ENCODE measurements at regions not wholly inside any gene's neighbourhood (a gene's known extent, or its start where the extent isn't known, plus 50 kb on each side); places are given as distances from the start of the nearest gene placed in this dataset.
"Not testable (repeated sequence)": the region's sequence is repeated elsewhere in the genome, so short reads cannot be mapped to it uniquely, and the experiment has no call there.

GRCh38 chr13:89343165-89343564, 1672.0 kb downstream of the SLITRK5 start:
- no peak for DNase-seq (ENCODE audit: low spot score)

GRCh38 chr13:89352384-89352783, 1681.2 kb downstream of the SLITRK5 start:
- no peak for DNase-seq (ENCODE audit: low spot score)

GRCh38 chr13:89361909-89362308, 1690.7 kb downstream of the SLITRK5 start:
- DNase-seq (ENCODE audit: low spot score): no peak

- DNase-seq (ENCODE audit: low spot score): no peak
These were observed 1692.0 kb downstream of the SLITRK5 start for GRCh38 chr13:89363144-89363543.

- DNase-seq (ENCODE audit: low spot score): no peak
These were observed 1701.0 kb downstream of the SLITRK5 start for GRCh38 chr13:89372193-89372592.

- no peak for DNase-seq (ENCODE audit: low spot score)
These were observed 1704.7 kb downstream of the SLITRK5 start for GRCh38 chr13:89375839-89376238.

- DNase-seq (ENCODE audit: low spot score): no peak
These were observed 1708.9 kb downstream of the SLITRK5 start for GRCh38 chr13:89380101-89380500.

- no peak for DNase-seq (ENCODE audit: low spot score)
These were observed 1711.8 kb downstream of the SLITRK5 start for GRCh38 chr13:89382981-89383380.

- DNase-seq (ENCODE audit: low spot score): no peak
These were observed 1712.7 kb downstream of the SLITRK5 start for GRCh38 chr13:89383891-89384290.

GRCh38 chr13:89393758-89394304, 1722.7 kb downstream of the SLITRK5 start:
- no peak for DNase-seq (ENCODE audit: low spot score)

- DNase-seq (ENCODE audit: low spot score): no peak
These were observed 1730.1 kb downstream of the SLITRK5 start for GRCh38 chr13:89401264-89401675.

GRCh38 chr13:89402211-89402610, 1731.0 kb downstream of the SLITRK5 start:
- DNase-seq (ENCODE audit: low spot score): no peak

- DNase-seq (ENCODE audit: low spot score): not testable (repeated sequence)
These were observed 1734.9 kb downstream of the SLITRK5 start for GRCh38 chr13:89406096-89406495.

GRCh38 chr13:89407357-89407756, 1736.2 kb downstream of the SLITRK5 start:
- no peak for DNase-seq (ENCODE audit: low spot score)

- DNase-seq (ENCODE audit: low spot score): no peak
These were observed 1761.8 kb downstream of the SLITRK5 start for GRCh38 chr13:89432997-89433396.

GRCh38 chr13:89434624-89435023, 1763.5 kb downstream of the SLITRK5 start:
- DNase-seq (ENCODE audit: low spot score): not testable (repeated sequence)

GRCh38 chr13:89454681-89455080, 1783.5 kb downstream of the SLITRK5 start:
- no peak for DNase-seq (ENCODE audit: low spot score)

- no peak for DNase-seq (ENCODE audit: low spot score)
These were observed 1784.1 kb downstream of the SLITRK5 start for GRCh38 chr13:89455225-89455624.

GRCh38 chr13:89455741-89456140, 1784.6 kb downstream of the SLITRK5 start:
- no peak for DNase-seq (ENCODE audit: low spot score)

GRCh38 chr13:89457977-89458376, 1786.8 kb downstream of the SLITRK5 start:
- DNase-seq (ENCODE audit: low spot score): no peak

GRCh38 chr13:89458456-89458855, 1787.3 kb downstream of the SLITRK5 start:
- DNase-seq (ENCODE audit: low spot score): no peak

GRCh38 chr13:89460895-89461294, 1789.7 kb downstream of the SLITRK5 start:
- DNase-seq (ENCODE audit: low spot score): not testable (repeated sequence)

GRCh38 chr13:89465366-89465765, 1794.2 kb downstream of the SLITRK5 start:
- peak; percentile 44 for DNase-seq (ENCODE audit: low spot score)

GRCh38 chr13:89468081-89468480, 1796.9 kb downstream of the SLITRK5 start:
- no peak for DNase-seq (ENCODE audit: low spot score)

- no peak for DNase-seq (ENCODE audit: low spot score)
These were observed 1799.7 kb downstream of the SLITRK5 start for GRCh38 chr13:89470901-89471300.

Data from activated CD4-positive, alpha-beta T cell treated with anti-CD3 and anti-CD28 coated beads, Interleukin-2, Interleukin-4, amounts not matched to agents 100 ng/mL and 50 ng/mL, durations not matched to agents 16 hours and 8 hours (primary cell).